K562 (cell line): ENCODE measurements at regions not wholly inside any gene's neighbourhood (a gene's known extent, or its start where the extent isn't known, plus 50 kb on each side); places are given as distances from the start of the nearest gene placed in this dataset.

Experiments
- ATAC-seq: fragments of 200-7000 bp; cut with Tn5 transposase; 3 replicates; pipeline ENCODE4 v1.9.1; 2020; ENCODE audit warnings: moderate library complexity
- BruUV-seq: library from RNA; stranded (reverse); fragments of 400-500 nt; replicated peaks from 2 replicates; lab custom pipeline; 2021; lab: Mats Ljungman, UMichigan
- CTCF ChIA-PET: fragments of 300-600 bp; formaldehyde crosslinking; extraction: SDS; loops from one replicate; lab custom pipeline; 2021; ENCODE audit warnings: low intra/inter-chr PET ratio; lab: Yijun Ruan, JAX
- POLR2A ChIA-PET: fragments of 300-600, 350-650 bp; sonication (Branson Sonifier 250); formaldehyde crosslinking; extraction: SDS; loops from one replicate; lab custom pipeline; 2021; ENCODE audit warnings: antibody characterized with exemption, inconsistent platforms; lab: Yijun Ruan, JAX
- DNase-seq, 4 experiments: peaks; one replicate each; pipeline versions ENCODE4 v3.0.0 to v3.0.0-alpha.2; 2011 to 2018; ENCODE audit warnings: low spot score in 3 of 4, mixed read lengths in 3 of 4; ENCODE audit errors: extremely low read depth in 1 of 4
- FAIRE-seq: peaks from 2 replicates; lab custom pipeline; 2011; peaks lifted over from hg19 to GRCh38; lab: Jason Lieb, UNC
- H2AFZ ChIP-seq: 2 replicates; pipeline ENCODE4 v1.6.0; 2011; ENCODE audit warnings: low read depth, low read length, control low read depth, inconsistent platforms
- H3K27ac ChIP-seq: fragments of 200-600 bp; 3 replicates; pipeline ENCODE4 v1.8.0; 2011; ENCODE audit warnings: low read depth, mild to moderate bottlenecking, control low read depth, inconsistent platforms, low read length, moderate library complexity, mixed read lengths; ENCODE audit errors: extremely low read depth
- H3K27me3 ChIP-seq, 2 experiments: fragments of 300-600 bp in 1 of 2; 2 replicates in 1 of 2; 3 replicates in 1 of 2; pipeline versions ENCODE4 v1.6.0 to v1.8.0; 2011; ENCODE audit warnings: inconsistent platforms in 2 of 2, low read length in 2 of 2, mild to moderate bottlenecking in 1 of 2, mixed read lengths in 1 of 2, moderate library complexity in 1 of 2; ENCODE audit not compliant: control insufficient read depth in 2 of 2, insufficient read depth in 2 of 2
- H3K36me3 ChIP-seq: fragments of 300-600 bp; 3 replicates; pipeline ENCODE4 v1.8.0; 2011; ENCODE audit warnings: mild to moderate bottlenecking, low read length, inconsistent platforms; ENCODE audit not compliant: control insufficient read depth, insufficient read depth
- H3K4me1 ChIP-seq, 2 experiments: fragments of 200-600 bp in 1 of 2; replicated peaks in 1 of 2; 2 replicates in 1 of 2; 3 replicates in 1 of 2; pipeline versions ENCODE4 v1.5.1 to v1.8.0; 2011; ENCODE audit warnings: inconsistent platforms in 2 of 2, low read length in 2 of 2, mild to moderate bottlenecking in 1 of 2, mixed read lengths in 1 of 2, moderate library complexity in 1 of 2; ENCODE audit not compliant: control insufficient read depth in 2 of 2, insufficient read depth in 2 of 2
- H3K4me2 ChIP-seq: 2 replicates; pipeline ENCODE4 v1.6.1; 2011; ENCODE audit warnings: low read length, control low read depth, inconsistent platforms, mixed read lengths; ENCODE audit not compliant: insufficient read depth
- H3K4me3 ChIP-seq: fragments of 200-600 bp; sonication (generic), shearing (Covaris generic); 2 replicates; pipeline ENCODE4 v1.5.1; 2016; ENCODE audit warnings: control low read depth, inconsistent platforms
- H3K79me2 ChIP-seq: fragments of 200-600 bp; 3 replicates; pipeline ENCODE4 v1.8.0; 2011; ENCODE audit warnings: low read length, inconsistent platforms; ENCODE audit not compliant: control insufficient read depth, insufficient read depth
- H3K9ac ChIP-seq, 2 experiments: 2 replicates each; pipeline versions ENCODE4 v1.6.0 to v1.6.1; 2011; ENCODE audit warnings: low read depth in 2 of 2, low read length in 2 of 2, control low read depth in 1 of 2, inconsistent platforms in 1 of 2, mild to moderate bottlenecking in 1 of 2, mixed read lengths in 1 of 2; ENCODE audit not compliant: insufficient read depth in 1 of 2
- H3K9me1 ChIP-seq: one replicate; pipeline ENCODE4 v1.6.0; 2011; ENCODE audit warnings: inconsistent platforms, mild to moderate bottlenecking, low read length, moderate library complexity; ENCODE audit not compliant: control insufficient read depth, insufficient read depth
- H3K9me3 ChIP-seq: replicated peaks from 2 replicates; pipeline ENCODE4 v1.5.1; 2011; ENCODE audit warnings: low read depth, low read length, inconsistent platforms; ENCODE audit not compliant: control insufficient read depth, insufficient read depth
- H4K20me1 ChIP-seq: replicated peaks from 2 replicates; pipeline ENCODE4 v1.6.1; 2011; ENCODE audit warnings: low read length, inconsistent platforms, mixed read lengths; ENCODE audit not compliant: control insufficient read depth, insufficient read depth
- ATF3 ChIP-seq, 2 experiments: fragments of 450-650 bp in 1 of 2; sonication (generic) in 1 of 2; formaldehyde crosslinking in 1 of 2; IDR thresholded peaks in 1 of 2; conservative IDR thresholded peaks in 1 of 2; 2 replicates each; pipeline versions ENCODE4 v1.6.1 to v1.8.1; 2016 to 2023; ENCODE audit warnings: mild to moderate bottlenecking in 2 of 2, moderate library complexity in 2 of 2, inconsistent platforms in 1 of 2, missing genetic modification reagents in 1 of 2
- BHLHE40 ChIP-seq: IDR thresholded peaks from 2 replicates; pipeline ENCODE4 v1.6.1; 2011; ENCODE audit warnings: low read length, improper control_type of control experiment
- CHD1 ChIP-seq: fragments of 200-600 bp; sonication (generic); IDR thresholded peaks from one replicate; pipeline ENCODE4 v1.6.1; 2012; ENCODE audit warnings: mild to moderate bottlenecking, moderate library complexity, low read length, inconsistent platforms
- CHD2 ChIP-seq: IDR thresholded peaks from 2 replicates; pipeline ENCODE4 v1.6.1; 2011; ENCODE audit warnings: low read depth, low read length
- CHD4 ChIP-seq: fragments of 200-600 bp; sonication (generic); IDR thresholded peaks from 3 replicates; pipeline ENCODE4 v1.6.1; 2012; ENCODE audit warnings: low read depth, mild to moderate bottlenecking, mixed read lengths, low read length, inconsistent platforms; ENCODE audit not compliant: insufficient read depth, insufficient replicate concordance, poor library complexity, severe bottlenecking
- GABPB1 ChIP-seq: sonication (generic); formaldehyde crosslinking; IDR thresholded peaks from 2 replicates; pipeline ENCODE4 v1.8.0; 2022; ENCODE audit warnings: mild to moderate bottlenecking, missing genetic modification reagents
- GTF2E2 ChIP-seq: fragments of 200-800 bp; sonication (Bioruptor generic); IDR thresholded peaks from 2 replicates; pipeline ENCODE4 v1.6.1; 2016; ENCODE audit warnings: missing genetic modification characterization, missing compliant biosample characterization
- HNRNPK ChIP-seq: fragments of 200-400 bp; formaldehyde crosslinking; IDR thresholded peaks from one replicate; pipeline ENCODE4 v1.6.1; 2018; ENCODE audit warnings: mild to moderate bottlenecking, low read depth, low read length; ENCODE audit not compliant: poor library complexity, severe bottlenecking
- RAD21 ChIP-seq, 2 experiments: fragments of 250-450 bp in 1 of 2; fragments of 450-650 bp in 1 of 2; sonication (Bioruptor Pico) in 1 of 2; formaldehyde crosslinking in 1 of 2; IDR thresholded peaks in 1 of 2; conservative IDR thresholded peaks in 1 of 2; 2 replicates each; pipeline versions ENCODE4 v1.4.0 to v1.8.0; 2020 to 2022; ENCODE audit warnings: mild to moderate bottlenecking in 2 of 2, moderate library complexity in 1 of 2
- SMARCA4 ChIP-seq: fragments of 450-650 bp; IDR thresholded peaks from 2 replicates; pipeline ENCODE4 v1.6.1; 2016
- TCF7 ChIP-seq: sonication (generic); IDR thresholded peaks from 2 replicates; pipeline ENCODE4 v1.6.1; 2016; ENCODE audit warnings: antibody characterized with exemption, borderline replicate concordance
- THRAP3 ChIP-seq: fragments of 450-650 bp; IDR thresholded peaks from 2 replicates; pipeline ENCODE4 v1.6.1; 2016; ENCODE audit warnings: mild to moderate bottlenecking, inconsistent platforms, borderline replicate concordance
- UBTF ChIP-seq, 2 experiments: IDR thresholded peaks; 2 replicates each; pipeline ENCODE4 v1.6.1; 2012; ENCODE audit warnings: improper control_type of control experiment in 2 of 2, low read depth in 2 of 2, low read length in 2 of 2, borderline replicate concordance in 1 of 2
- ZNF507 ChIP-seq: conservative IDR thresholded peaks from 2 replicates; pipeline ENCODE4 v1.6.1; 2017; ENCODE audit warnings: missing genetic modification characterization, missing compliant biosample characterization
- ZNF740 ChIP-seq, 3 experiments: fragments of 200-800 bp in 1 of 3; sonication (Bioruptor generic) in 1 of 3; sonication (generic) in 1 of 3; formaldehyde crosslinking in 1 of 3; IDR thresholded peaks; 2 replicates each; pipeline versions ENCODE4 v1.6.1 to v1.8.0; 2016 to 2022; ENCODE audit warnings: mild to moderate bottlenecking in 2 of 3, missing compliant biosample characterization in 2 of 3, missing genetic modification characterization in 2 of 3, missing genetic modification reagents in 1 of 3
- ZNF778 ChIP-seq: fragments of 450-650 bp; formaldehyde crosslinking; IDR thresholded peaks from 2 replicates; pipeline ENCODE4 v1.4.0; 2020; ENCODE audit warnings: mild to moderate bottlenecking, moderate library complexity
- WGBS: fragments of 100-300 bp; shearing (Covaris generic); methylation state at CpG from one replicate; pipeline ENCODE4 v1.1.6; 2016; ENCODE audit warnings: low coverage, mixed read lengths; ENCODE audit not compliant: insufficient coverage; ENCODE audit errors: missing lambda C conversion rate; 5-methylcytosine and 5-hydroxymethylcytosine counted together
- in situ Hi-C: fragments of 300-500 bp; cut with MboI; formaldehyde crosslinking; loops from 4 replicates; pipeline ENCODE4 v1.15.0; 2018; ENCODE audit warnings: inconsistent platforms, mixed read lengths
- intact Hi-C: fragments of 100-400 bp; cut with micrococcal nuclease; formaldehyde crosslinking; loops from 2 replicates; pipeline ENCODE4 v1.14.2; 2022

GRCh38 chr16:5302372-5303114, 204.9 kb upstream of the EEF2KMT start (continued):
- TF ChIP-seq ZNF740 (CRISPR knock-in tag; IDR thresholded peaks at IDR 0.05) (no peak), ZNF740 (tag; IDR thresholded peaks at IDR 0.05) (no peak), ZNF778 (CRISPR knock-in tag) (no peak), ATF3 (IDR thresholded peaks at IDR 0.05) (peak; percentile 70), ATF3 (CRISPR knock-in tag; conservative IDR thresholded peaks at IDR 0.05) (no peak), CHD4 (no peak), CHD1 (no peak), SMARCA4 (no peak), ZNF507 (tag) (peak; percentile 93)
- TF ChIP-seq, all 486 proteins: peak for 7

- H3K9me1 ChIP-seq = no peaks in the 10 kb centered on the region
- H2AFZ ChIP-seq = no peak overlapping the region
- WGBS = no CpG with 5 or more reads among the region's 3 CpGs
- H3K36me3 ChIP-seq = no peaks in the 10 kb centered on the region
- no peak overlapping the region for H3K4me2 ChIP-seq
- no peaks in the 10 kb centered on the region for H3K79me2 ChIP-seq
- no peak overlapping the region for H3K4me3 ChIP-seq
- ChIA-PET CTCF (no interaction called here), POLR2A (no interaction called here)
- in situ Hi-C loops (no loop called here), intact Hi-C loops (no loop called here)
- no peaks in the 10 kb centered on the region for H3K27me3 ChIP-seq
- H4K20me1 ChIP-seq = no peaks in the 10 kb centered on the region
- FAIRE-seq = no peak
- H3K4me1 ChIP-seq = no peaks in the 10 kb centered on the region; a peak in 1 of 5 replicates
- H3K27ac ChIP-seq = no peak overlapping the region
- no peaks in the 10 kb centered on the region for H3K9me3 ChIP-seq
- H3K9ac ChIP-seq = no peak overlapping the region
- BruUV-seq = no TSS peak
- ATAC-seq = no peak
- no peak for DNase-seq
- no peak for TF ChIP-seq CHD2
- no peak for TF ChIP-seq GTF2E2 (tag)
- no peak for TF ChIP-seq RAD21 (CRISPR knock-in tag; conservative IDR thresholded peaks at IDR 0.05 in 1 of 2, IDR thresholded peaks at IDR 0.05 in 1 of 2)
- TF ChIP-seq HNRNPK = peak; percentile 62
- no peak for TF ChIP-seq UBTF (IDR thresholded peaks at IDR 0.05; ENCODE audit: borderline replicate concordance in 1 of 2, low read depth in 2 of 2, low read length in 2 of 2)
- no peak for TF ChIP-seq THRAP3
- no peak for TF ChIP-seq GABPB1 (CRISPR knock-in tag)
- no peak for TF ChIP-seq TCF7
- TF ChIP-seq BHLHE40 = no peak
These were observed 200.6 kb upstream of the EEF2KMT start for GRCh38 chr16:5298202-5298601.
